ENCODE measurements at regions not wholly inside any gene's neighbourhood (a gene's known extent, or its start where the extent isn't known, plus 50 kb on each side); places are given as distances from the start of the nearest gene placed in this dataset.

GRCh38 chr20:56797023-56797422, 167.9 kb downstream of the TFAP2C start:
- TF ChIP-seq CTCF (IDR thresholded peaks at IDR 0.05; ENCODE audit: low read depth, low read length, poor library complexity, severe bottlenecking), result no peak
- TF ChIP-seq EZH2phosphoT487 (IDR thresholded peaks at IDR 0.05; ENCODE audit: borderline replicate concordance, low read length), result no peak
